ENCODE measurements at regions not wholly inside any gene's neighbourhood (a gene's known extent, or its start where the extent isn't known, plus 50 kb on each side); places are given as distances from the start of the nearest gene placed in this dataset.
"Not testable (repeated sequence)": the region's sequence is repeated elsewhere in the genome, so short reads cannot be mapped to it uniquely, and the experiment has no call there.

DNA sequence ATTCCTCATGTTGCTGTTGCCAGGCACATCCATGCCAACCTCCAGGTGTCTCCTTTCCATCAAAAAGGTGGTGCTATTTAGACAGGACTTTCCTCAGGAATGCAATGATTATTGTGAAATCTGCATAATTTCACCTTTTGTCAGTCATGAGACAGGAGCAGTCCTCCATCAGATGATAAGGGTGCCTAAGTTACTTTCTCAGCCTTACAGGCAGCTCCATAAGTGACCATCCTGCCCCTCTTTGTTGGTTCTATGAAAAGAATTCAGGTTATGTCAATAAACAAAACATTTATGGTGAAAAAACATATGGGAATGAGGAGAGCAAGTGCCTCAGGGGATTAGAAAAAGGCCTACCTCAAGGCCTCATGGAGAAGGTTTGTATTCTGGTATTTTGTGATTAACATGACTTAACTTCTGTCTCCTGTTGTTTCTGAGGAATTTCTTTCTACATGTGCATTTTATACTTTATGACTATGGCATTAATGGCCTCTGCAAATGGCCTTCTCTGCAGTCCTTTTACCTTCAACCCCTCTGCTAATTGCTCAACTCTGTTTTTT, 110.3 kb upstream of the DIAPH3 start:
- Histone ChIP-seq H4K91ac (ENCODE audit: low read depth, low read length) (no peak overlapping the region), H3K4me3 (ENCODE audit: low read depth, low read length) (no peak overlapping the region)

DNA sequence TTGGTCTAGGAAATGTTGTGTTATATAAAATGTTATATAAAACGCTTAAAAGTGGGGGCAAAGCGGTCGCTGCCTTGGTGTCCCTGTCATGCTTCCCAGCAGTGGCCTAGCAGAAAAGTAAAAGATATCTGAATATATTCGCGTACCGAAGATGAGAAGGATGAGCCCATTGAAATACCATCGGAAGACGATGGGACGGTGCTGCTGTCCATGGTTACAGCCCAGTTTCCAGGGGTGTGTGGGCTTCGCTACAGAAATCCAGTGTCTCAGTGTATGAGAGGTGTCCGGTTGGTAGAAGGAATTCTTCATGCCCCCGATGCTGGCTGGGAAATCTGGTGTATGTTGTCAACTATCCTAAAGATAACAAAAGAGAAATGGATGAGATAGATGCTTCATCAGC, 110.9 kb upstream of the DIAPH3 start:
- Histone ChIP-seq H3K23ac (ENCODE audit: low read length) (no peak overlapping the region), H3K18ac (ENCODE audit: low read length) (no peak overlapping the region), H2BK12ac (ENCODE audit: low read length) (no peak overlapping the region), H3K9me3 (ENCODE audit: insufficient read depth, low read depth, low read length) (no peaks in the 10 kb centered on the region), H2BK120ac (ENCODE audit: insufficient read depth, low read length, poor library complexity) (no peak overlapping the region), H3K4me3 (ENCODE audit: low read depth, low read length) (no peak overlapping the region), H3K4me1 (ENCODE audit: control insufficient read depth in 1 of 2, insufficient read depth in 2 of 2, low read length in 2 of 2) (no peaks in the 10 kb centered on the region), H2AK5ac (ENCODE audit: low read length) (no peak overlapping the region), H3K4me2 (ENCODE audit: low read length) (no peak overlapping the region), H3K36me3 (ENCODE audit: control insufficient read depth in 1 of 2, insufficient read depth in 2 of 2, low read length in 2 of 2) (no peaks in the 10 kb centered on the region), H2BK5ac (ENCODE audit: low read depth, low read length, poor library complexity) (no peak overlapping the region), H3K4ac (ENCODE audit: low read depth, low read length) (no peak overlapping the region), H4K12ac (ENCODE audit: low read depth, low read length) (no peak overlapping the region), H3K79me2 (ENCODE audit: control insufficient read depth, insufficient read depth, low read length, poor library complexity) (no peaks in the 10 kb centered on the region), H3K14ac (ENCODE audit: low read length) (no peak overlapping the region), H3K27me3 (ENCODE audit: insufficient read depth, low read length) (no peaks in the 10 kb centered on the region), H4K91ac (ENCODE audit: low read depth, low read length) (no peak overlapping the region), H3K9ac (ENCODE audit: low read length) (no peak overlapping the region), H4K8ac (ENCODE audit: low read depth, low read length) (no peak overlapping the region), H3K79me1 (ENCODE audit: low read length) (no peaks in the 10 kb centered on the region), H3K27ac (ENCODE audit: low read depth, low read length) (no peak overlapping the region), H2AFZ (ENCODE audit: insufficient read depth, low read length, poor library complexity) (no peak overlapping the region)
- WGBS (ENCODE audit: extremely low coverage, insufficient coverage, insufficient read length), result no CpG with 5 or more reads among the region's 12 CpGs
- DNase-seq, result no peak

More for the DNA sequence above, 110.3 kb upstream of the DIAPH3 start:
- Histone ChIP-seq H3K27ac (ENCODE audit: low read depth, low read length) (no peak overlapping the region), H2BK12ac (ENCODE audit: low read length) (no peak overlapping the region), H3K27me3 (ENCODE audit: insufficient read depth, low read length) (no peaks in the 10 kb centered on the region), H3K23ac (ENCODE audit: low read length) (no peak overlapping the region), H2AK5ac (ENCODE audit: low read length) (no peak overlapping the region), H2AFZ (ENCODE audit: insufficient read depth, low read length, poor library complexity) (no peak overlapping the region), H2BK120ac (ENCODE audit: insufficient read depth, low read length, poor library complexity) (no peak overlapping the region), H3K36me3 (ENCODE audit: control insufficient read depth in 1 of 2, insufficient read depth in 2 of 2, low read length in 2 of 2) (no peaks in the 10 kb centered on the region), H3K9me3 (ENCODE audit: insufficient read depth, low read depth, low read length) (no peaks in the 10 kb centered on the region), H3K9ac (ENCODE audit: low read length) (no peak overlapping the region), H4K12ac (ENCODE audit: low read depth, low read length) (no peak overlapping the region), H3K18ac (ENCODE audit: low read length) (no peak overlapping the region), H3K79me2 (ENCODE audit: control insufficient read depth, insufficient read depth, low read length, poor library complexity) (no peaks in the 10 kb centered on the region), H3K4me2 (ENCODE audit: low read length) (no peak overlapping the region), H3K4ac (ENCODE audit: low read depth, low read length) (no peak overlapping the region), H3K4me1 (ENCODE audit: control insufficient read depth in 1 of 2, insufficient read depth in 2 of 2, low read length in 2 of 2) (no peaks in the 10 kb centered on the region), H2BK5ac (ENCODE audit: low read depth, low read length, poor library complexity) (no peak overlapping the region), H4K8ac (ENCODE audit: low read depth, low read length) (no peak overlapping the region), H3K79me1 (ENCODE audit: low read length) (no peaks in the 10 kb centered on the region), H3K14ac (ENCODE audit: low read length) (no peak overlapping the region)
- DNase-seq, result peak; percentile 62 to 95

DNA sequence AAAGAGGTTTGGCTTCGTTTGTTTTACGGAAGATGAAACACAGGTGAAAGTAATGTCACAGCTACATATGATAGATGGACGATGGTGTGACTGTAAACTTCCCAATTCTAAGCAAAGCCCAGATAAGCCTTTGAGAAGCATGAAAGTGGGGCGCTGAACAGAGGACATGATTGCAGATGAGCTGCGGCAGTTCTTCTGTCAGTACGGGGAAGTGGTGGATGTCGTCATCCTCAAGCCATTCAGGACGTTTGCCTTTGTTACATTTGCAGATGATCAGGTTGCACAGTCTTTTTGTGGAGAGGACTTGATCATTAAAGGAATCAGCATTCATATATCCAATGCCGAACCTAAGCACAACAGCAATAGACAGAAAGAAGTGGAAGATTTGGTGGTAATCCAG, 111.5 kb upstream of the DIAPH3 start:
- no peak overlapping the region for H3K18ac ChIP-seq (ENCODE audit: low read length)
- no CpG with 5 or more reads among the region's 9 CpGs for WGBS (ENCODE audit: extremely low coverage, insufficient coverage, insufficient read length)
- no peak overlapping the region for H2BK120ac ChIP-seq (ENCODE audit: insufficient read depth, low read length, poor library complexity)
- no peak overlapping the region for H2AFZ ChIP-seq (ENCODE audit: insufficient read depth, low read length, poor library complexity)
- H4K12ac ChIP-seq (ENCODE audit: low read depth, low read length), result no peak overlapping the region
- no peak overlapping the region for H2BK12ac ChIP-seq (ENCODE audit: low read length)
- H3K4ac ChIP-seq (ENCODE audit: low read depth, low read length), result no peak overlapping the region
- H3K79me2 ChIP-seq (ENCODE audit: control insufficient read depth, insufficient read depth, low read length, poor library complexity), result no peaks in the 10 kb centered on the region
- H3K4me3 ChIP-seq (ENCODE audit: low read depth, low read length), result no peak overlapping the region
- no peaks in the 10 kb centered on the region for H3K79me1 ChIP-seq (ENCODE audit: low read length)
- no peak overlapping the region for H3K9ac ChIP-seq (ENCODE audit: low read length)
- no peaks in the 10 kb centered on the region for H3K4me1 ChIP-seq (ENCODE audit: control insufficient read depth in 1 of 2, insufficient read depth in 2 of 2, low read length in 2 of 2)
- H3K27ac ChIP-seq (ENCODE audit: low read depth, low read length), result no peak overlapping the region
- no peak overlapping the region for H3K23ac ChIP-seq (ENCODE audit: low read length)
- H2AK5ac ChIP-seq (ENCODE audit: low read length), result no peak overlapping the region
- H3K27me3 ChIP-seq (ENCODE audit: insufficient read depth, low read length), result no peaks in the 10 kb centered on the region
- no peak overlapping the region for H4K8ac ChIP-seq (ENCODE audit: low read depth, low read length)
- H3K36me3 ChIP-seq (ENCODE audit: control insufficient read depth in 1 of 2, insufficient read depth in 2 of 2, low read length in 2 of 2), result no peaks in the 10 kb centered on the region
- no peak overlapping the region for H3K4me2 ChIP-seq (ENCODE audit: low read length)
- H3K9me3 ChIP-seq (ENCODE audit: insufficient read depth, low read depth, low read length), result no peaks in the 10 kb centered on the region
- no peak overlapping the region for H2BK5ac ChIP-seq (ENCODE audit: low read depth, low read length, poor library complexity)
- H4K91ac ChIP-seq (ENCODE audit: low read depth, low read length), result no peak overlapping the region
- no peak overlapping the region for H3K14ac ChIP-seq (ENCODE audit: low read length)
- DNase-seq, result no peak

DNA sequence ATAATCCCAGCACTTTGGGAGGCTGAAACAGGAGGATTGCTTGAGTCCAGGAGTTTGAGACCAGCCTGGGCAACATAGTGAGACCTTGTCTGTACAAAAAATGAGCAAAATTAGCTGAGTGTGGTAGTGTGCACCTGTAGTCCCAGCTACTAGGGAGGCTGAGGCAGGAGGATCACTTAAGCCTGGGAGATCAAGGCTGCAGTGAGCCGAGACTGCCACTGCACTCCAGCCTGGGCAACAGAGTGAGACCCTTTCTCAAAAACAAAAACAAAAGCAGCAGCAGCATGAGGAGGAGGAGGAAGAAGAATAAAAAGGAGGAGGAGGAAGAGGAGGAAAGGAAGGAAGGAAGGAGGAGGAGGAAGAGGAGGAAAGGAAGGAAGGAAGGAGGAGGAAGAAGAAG, 116.5 kb upstream of the TDRD3 start:
- H3K9me3 ChIP-seq (ENCODE audit: insufficient read depth, low read depth, low read length); H3K27me3 ChIP-seq (ENCODE audit: insufficient read depth, low read length); H3K4me2 ChIP-seq (ENCODE audit: low read length); H3K4me1 ChIP-seq (ENCODE audit: control insufficient read depth in 1 of 2, insufficient read depth in 2 of 2, low read length in 2 of 2); H2AFZ ChIP-seq (ENCODE audit: insufficient read depth, low read length, poor library complexity); H3K4me3 ChIP-seq (ENCODE audit: low read depth, low read length); H2BK12ac ChIP-seq (ENCODE audit: low read length); H4K8ac ChIP-seq (ENCODE audit: low read depth, low read length); H3K14ac ChIP-seq (ENCODE audit: low read length); H3K9ac ChIP-seq (ENCODE audit: low read length); H3K27ac ChIP-seq (ENCODE audit: low read depth, low read length); H2BK120ac ChIP-seq (ENCODE audit: insufficient read depth, low read length, poor library complexity); DNase-seq; H4K91ac ChIP-seq (ENCODE audit: low read depth, low read length); H3K79me1 ChIP-seq (ENCODE audit: low read length); H3K4ac ChIP-seq (ENCODE audit: low read depth, low read length); H2AK5ac ChIP-seq (ENCODE audit: low read length); H3K79me2 ChIP-seq (ENCODE audit: control insufficient read depth, insufficient read depth, low read length, poor library complexity); H3K23ac ChIP-seq (ENCODE audit: low read length); H2BK5ac ChIP-seq (ENCODE audit: low read depth, low read length, poor library complexity); H3K36me3 ChIP-seq (ENCODE audit: control insufficient read depth in 1 of 2, insufficient read depth in 2 of 2, low read length in 2 of 2); H4K12ac ChIP-seq (ENCODE audit: low read depth, low read length); H3K18ac ChIP-seq (ENCODE audit: low read length): not testable (repeated sequence)
- no CpG with 5 or more reads among the region's 1 CpG for WGBS (ENCODE audit: extremely low coverage, insufficient coverage, insufficient read length)

Measured in trophoblast cell (in vitro differentiated cells and primary cell).